Peyer's patch (tissue), 4 donors: ENCODE measurements at regions not wholly inside any gene's neighbourhood (a gene's known extent, or its start where the extent isn't known, plus 50 kb on each side); places are given as distances from the start of the nearest gene placed in this dataset.

Experiments used
- DNase-seq, 3 donors: peaks; one replicate each; pipeline ENCODE4 v3.0.0-alpha.2; 2017 to 2019
- H3K27ac ChIP-seq, 4 donors: fragments of 200-600 bp; sonication (generic); one replicate each; pipeline ENCODE4 v1.5.1; 2016 to 2019
- H3K27me3 ChIP-seq, 2 donors: fragments of 200-600 bp; sonication (generic); one replicate each; pipeline ENCODE4 v1.5.1; 2019
- H3K36me3 ChIP-seq, 3 donors: fragments of 200-600 bp; sonication (generic); one replicate each; pipeline ENCODE4 v1.5.1; 2016 to 2019
- H3K4me1 ChIP-seq, 4 donors: fragments of 200-600 bp; sonication (generic); one replicate each; pipeline ENCODE4 v1.5.1; 2016 to 2019
- H3K4me3 ChIP-seq, 4 donors: fragments of 200-600 bp; sonication (generic); 1 replicate in 3 of 4; 2 replicates in 1 of 4; pipeline ENCODE4 v1.5.1; 2016 to 2019; ENCODE audit warnings: mild to moderate bottlenecking in 1 of 4
- H3K9me3 ChIP-seq, 4 donors: fragments of 200-600 bp; sonication (generic); one replicate each; pipeline ENCODE4 v1.5.1; 2016 to 2019; ENCODE audit warnings: mild to moderate bottlenecking in 1 of 4
- POLR2A ChIP-seq, 2 donors: fragments of 450-650 bp; IDR thresholded peaks; one replicate each; pipeline ENCODE4 v1.5.1; 2017; ENCODE audit warnings: antibody characterized with exemption in 2 of 2, mild to moderate bottlenecking in 2 of 2, moderate library complexity in 2 of 2
- TF ChIP-seq, protein P1 (sequence below), 6 experiments: fragments of 450-650 bp in 4 of 6; fragments of 200-600 bp in 2 of 6; sonication (generic) in 1 of 6; IDR thresholded peaks; one replicate each; pipeline ENCODE4 v1.5.1; 2017 to 2019; ENCODE audit warnings: antibody characterized with exemption in 6 of 6, mild to moderate bottlenecking in 3 of 6, moderate library complexity in 1 of 6

DNA sequence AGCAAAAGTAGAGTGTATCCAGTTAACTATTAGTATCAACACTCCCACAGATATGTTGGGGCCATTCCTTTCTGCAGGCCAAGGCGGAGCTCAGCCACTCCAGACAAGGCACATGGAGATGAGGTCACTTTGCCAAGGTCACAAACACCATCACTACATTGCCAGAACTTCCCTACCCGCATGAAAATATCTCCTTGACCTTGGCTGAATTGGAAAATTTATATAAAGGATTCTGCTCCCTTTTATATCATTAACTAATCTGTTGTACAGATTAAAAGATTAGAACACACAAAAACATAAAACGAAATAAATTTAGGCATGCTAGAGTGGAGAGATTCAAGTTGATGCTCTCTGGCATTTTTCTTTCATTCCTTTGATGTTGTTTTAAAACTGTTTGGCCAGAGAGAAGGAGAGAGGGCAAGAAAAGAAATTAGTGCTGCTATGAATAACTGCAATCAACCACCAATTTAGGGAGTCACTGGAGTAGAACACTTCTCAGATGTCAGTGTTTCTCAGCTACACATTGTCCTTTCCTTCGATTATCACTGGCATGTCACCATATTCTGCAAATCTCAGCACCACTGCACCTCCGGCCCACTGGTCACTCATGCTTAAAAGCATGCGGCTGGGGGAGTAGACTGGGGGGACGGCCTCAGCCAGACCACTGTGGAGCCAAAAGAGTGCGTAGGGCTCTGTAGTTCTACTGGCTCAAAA, 78.7 kb upstream of the ATP1B1 start:
- no peak overlapping the region for H3K4me3 ChIP-seq
- TF ChIP-seq, protein P1, sequence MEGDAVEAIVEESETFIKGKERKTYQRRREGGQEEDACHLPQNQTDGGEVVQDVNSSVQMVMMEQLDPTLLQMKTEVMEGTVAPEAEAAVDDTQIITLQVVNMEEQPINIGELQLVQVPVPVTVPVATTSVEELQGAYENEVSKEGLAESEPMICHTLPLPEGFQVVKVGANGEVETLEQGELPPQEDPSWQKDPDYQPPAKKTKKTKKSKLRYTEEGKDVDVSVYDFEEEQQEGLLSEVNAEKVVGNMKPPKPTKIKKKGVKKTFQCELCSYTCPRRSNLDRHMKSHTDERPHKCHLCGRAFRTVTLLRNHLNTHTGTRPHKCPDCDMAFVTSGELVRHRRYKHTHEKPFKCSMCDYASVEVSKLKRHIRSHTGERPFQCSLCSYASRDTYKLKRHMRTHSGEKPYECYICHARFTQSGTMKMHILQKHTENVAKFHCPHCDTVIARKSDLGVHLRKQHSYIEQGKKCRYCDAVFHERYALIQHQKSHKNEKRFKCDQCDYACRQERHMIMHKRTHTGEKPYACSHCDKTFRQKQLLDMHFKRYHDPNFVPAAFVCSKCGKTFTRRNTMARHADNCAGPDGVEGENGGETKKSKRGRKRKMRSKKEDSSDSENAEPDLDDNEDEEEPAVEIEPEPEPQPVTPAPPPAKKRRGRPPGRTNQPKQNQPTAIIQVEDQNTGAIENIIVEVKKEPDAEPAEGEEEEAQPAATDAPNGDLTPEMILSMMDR (IDR thresholded peaks at IDR 0.05), result no peak
- TF ChIP-seq POLR2A (IDR thresholded peaks at IDR 0.05), result no peak
- no peaks in the 10 kb centered on the region for H3K4me1 ChIP-seq
- no peaks in the 10 kb centered on the region for H3K36me3 ChIP-seq
- no peak overlapping the region for H3K27ac ChIP-seq
- no peak for DNase-seq
- H3K27me3 ChIP-seq, result no peaks in the 10 kb centered on the region
- H3K9me3 ChIP-seq, result no peaks in the 10 kb centered on the region

DNA sequence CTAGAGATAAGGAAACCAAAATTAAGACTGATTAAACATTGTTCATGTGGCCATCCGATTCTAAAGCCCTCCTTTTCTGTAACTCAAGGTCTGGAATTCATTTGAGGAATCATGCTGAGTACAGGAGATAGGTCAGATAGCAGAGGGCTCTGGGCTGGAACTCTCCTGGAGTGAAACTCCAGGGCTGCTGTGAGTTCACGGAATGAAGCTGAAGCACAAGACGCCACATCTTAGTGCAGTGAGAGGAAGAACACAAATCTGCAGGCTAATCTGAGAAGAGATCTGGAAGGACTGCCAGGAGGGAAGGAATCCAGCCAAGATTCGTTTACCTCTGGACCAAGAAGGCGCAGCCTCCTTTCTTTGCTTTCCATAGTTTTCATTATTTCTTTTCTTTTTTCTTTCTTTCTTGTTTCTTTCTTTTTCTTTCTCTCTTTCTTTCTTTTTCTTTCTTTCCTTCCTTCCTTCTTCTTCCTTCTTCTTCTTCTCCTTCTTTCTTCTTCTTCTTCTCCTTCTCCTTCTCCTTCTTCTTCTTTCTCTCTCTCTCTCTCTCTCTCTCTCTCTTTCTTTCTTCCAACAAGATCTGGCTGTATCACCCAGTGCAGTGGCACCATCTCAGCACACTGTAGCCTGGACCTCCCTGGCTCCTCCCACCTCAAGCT, 74.8 kb upstream of the ATP1B1 start:
- no peaks in the 10 kb centered on the region for H3K4me1 ChIP-seq
- H3K9me3 ChIP-seq, result no peaks in the 10 kb centered on the region
- H3K27ac ChIP-seq, result no peak overlapping the region
- no peaks in the 10 kb centered on the region for H3K27me3 ChIP-seq
- DNase-seq, result no peak
- TF ChIP-seq, protein P1 (IDR thresholded peaks at IDR 0.05), result no peak
- TF ChIP-seq POLR2A (IDR thresholded peaks at IDR 0.05), result no peak
- no peaks in the 10 kb centered on the region for H3K36me3 ChIP-seq
- no peak overlapping the region for H3K4me3 ChIP-seq

DNA sequence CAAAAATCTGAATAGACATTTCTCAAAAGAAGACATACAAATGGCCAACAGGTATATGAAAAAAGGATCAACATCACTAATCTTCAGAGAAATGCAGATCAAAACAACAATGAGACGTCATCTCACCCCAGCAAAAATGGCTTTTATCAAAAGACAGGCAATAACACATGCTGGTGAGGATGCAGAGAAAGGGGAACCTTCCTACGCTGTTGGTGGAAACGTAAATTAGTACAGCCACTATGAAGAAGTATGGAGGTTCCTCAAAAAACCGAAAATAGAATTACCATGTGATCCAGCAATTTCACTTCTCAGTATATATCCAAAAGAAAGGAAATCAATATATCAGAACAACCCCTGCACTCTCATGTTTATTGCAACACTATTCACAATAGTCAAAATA, 65.1 kb upstream of the ATP1B1 start:
- H3K27ac ChIP-seq, result no peak overlapping the region
- no peak for DNase-seq
- TF ChIP-seq POLR2A (IDR thresholded peaks at IDR 0.05), result no peak
- TF ChIP-seq, protein P1 (IDR thresholded peaks at IDR 0.05), result no peak
- H3K27me3 ChIP-seq, result no peaks in the 10 kb centered on the region
- no peaks in the 10 kb centered on the region for H3K9me3 ChIP-seq
- no peaks in the 10 kb centered on the region for H3K36me3 ChIP-seq
- H3K4me3 ChIP-seq, result no peak overlapping the region
- peaks cover 0 to 17% (median 6%) of the 10 kb centered on the region in 4 donors for H3K4me1 ChIP-seq

DNA sequence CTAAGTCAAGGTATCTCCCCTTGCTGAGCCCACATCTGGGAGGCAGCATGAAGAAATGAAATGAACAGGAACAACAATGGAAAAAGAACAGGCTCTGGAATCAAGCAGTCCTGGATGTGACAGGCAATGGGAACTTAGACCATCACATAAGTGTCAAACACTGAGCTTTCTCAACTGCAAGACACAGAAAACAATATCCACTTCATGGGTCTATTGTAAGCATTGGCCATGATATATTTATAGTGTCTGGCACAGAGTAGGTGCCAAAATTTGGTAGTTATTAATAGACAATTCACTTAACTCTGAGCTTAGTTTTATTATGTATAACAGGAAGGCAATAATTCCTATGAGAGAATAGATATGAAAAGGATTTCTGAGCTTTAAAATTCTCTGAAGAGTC, 64.1 kb upstream of the ATP1B1 start:
- Histone ChIP-seq H3K36me3 (no peaks in the 10 kb centered on the region), H3K4me3 (no peak overlapping the region), H3K9me3 (no peaks in the 10 kb centered on the region), H3K27me3 (no peaks in the 10 kb centered on the region), H3K27ac (no peak overlapping the region), H3K4me1 (peaks cover 0 to 20% (median 6%) of the 10 kb centered on the region in 4 donors)
- DNase-seq, result no peak
- TF ChIP-seq, protein P1 (IDR thresholded peaks at IDR 0.05), result no peak
- no peak for TF ChIP-seq POLR2A (IDR thresholded peaks at IDR 0.05)

DNA sequence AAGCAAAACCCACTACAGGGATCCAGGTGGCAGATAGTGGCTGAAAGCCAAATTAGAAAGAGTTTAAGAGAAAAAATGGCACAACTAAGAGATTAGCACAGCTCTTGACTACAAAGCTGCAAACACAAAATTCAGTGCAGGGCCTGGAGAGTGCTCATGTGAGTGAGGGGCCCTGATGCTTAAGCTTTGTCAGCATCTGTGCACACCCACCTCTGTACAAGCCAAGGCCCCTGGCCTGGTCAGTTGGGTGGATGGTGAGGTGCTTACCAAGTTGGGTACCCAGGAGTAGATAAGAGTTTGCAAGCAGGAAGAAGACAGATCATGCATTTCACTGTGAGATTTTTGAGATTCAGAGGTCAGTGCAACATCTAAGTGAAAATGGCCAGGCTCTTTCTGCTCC, 62.7 kb upstream of the ATP1B1 start:
- H3K27me3 ChIP-seq, result no peaks in the 10 kb centered on the region
- TF ChIP-seq, protein P1 (IDR thresholded peaks at IDR 0.05), result no peak
- no peak for TF ChIP-seq POLR2A (IDR thresholded peaks at IDR 0.05)
- H3K9me3 ChIP-seq, result no peaks in the 10 kb centered on the region
- no peaks in the 10 kb centered on the region for H3K36me3 ChIP-seq
- no peak for DNase-seq
- peak overlapping the region in 1 of 4 donors; percentile 15 for H3K27ac ChIP-seq
- H3K4me3 ChIP-seq, result no peak overlapping the region
- peaks cover 0 to 31% (median 6%) of the 10 kb centered on the region in 4 donors for H3K4me1 ChIP-seq
